D341Med (cell line): ENCODE measurements at regions not wholly inside any gene's neighbourhood (a gene's known extent, or its start where the extent isn't known, plus 50 kb on each side); places are given as distances from the start of the nearest gene placed in this dataset.
A peak's percentile ranks its signal among the peaks of the same experiment; 100 is the strongest.
"Not testable (repeated sequence)": the region's sequence is repeated elsewhere in the genome, so short reads cannot be mapped to it uniquely, and the experiment has no call there.

ENCODE experiments used
- DNase-seq: peaks from one replicate; pipeline ENCODE4 v3.0.0; 2012; ENCODE audit warnings: low spot score

DNA sequence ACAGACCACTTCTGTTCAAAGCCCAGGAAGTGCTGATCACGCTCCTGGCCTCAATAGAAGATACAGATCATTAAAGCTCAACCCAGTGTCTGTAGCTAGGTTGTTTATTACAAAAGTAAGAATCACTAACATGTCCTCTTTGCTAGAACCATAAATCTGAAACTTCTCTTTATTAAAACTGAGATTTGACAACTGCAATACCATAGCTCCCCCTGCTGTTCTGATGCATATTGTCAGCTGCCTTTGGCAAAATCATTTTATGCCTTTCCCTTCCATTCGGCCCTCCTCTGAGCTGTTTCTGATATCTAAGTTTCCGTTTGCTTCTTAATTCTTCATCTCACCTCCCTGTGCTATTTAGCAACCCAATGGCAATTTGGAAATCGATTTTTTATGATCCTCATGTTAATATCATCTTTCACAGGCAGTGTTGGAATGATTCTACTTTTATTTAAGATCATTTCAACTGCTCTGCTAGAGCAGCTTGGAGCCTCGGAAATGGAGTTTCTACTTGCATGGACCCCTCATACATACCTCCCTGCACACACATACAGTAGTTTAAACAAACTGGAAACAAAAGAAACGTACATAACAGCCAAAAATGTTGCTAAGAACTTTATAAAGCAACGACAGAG lies 998.8 kb downstream of the MAT2B start:
- DNase-seq = peak; percentile 48

DNA sequence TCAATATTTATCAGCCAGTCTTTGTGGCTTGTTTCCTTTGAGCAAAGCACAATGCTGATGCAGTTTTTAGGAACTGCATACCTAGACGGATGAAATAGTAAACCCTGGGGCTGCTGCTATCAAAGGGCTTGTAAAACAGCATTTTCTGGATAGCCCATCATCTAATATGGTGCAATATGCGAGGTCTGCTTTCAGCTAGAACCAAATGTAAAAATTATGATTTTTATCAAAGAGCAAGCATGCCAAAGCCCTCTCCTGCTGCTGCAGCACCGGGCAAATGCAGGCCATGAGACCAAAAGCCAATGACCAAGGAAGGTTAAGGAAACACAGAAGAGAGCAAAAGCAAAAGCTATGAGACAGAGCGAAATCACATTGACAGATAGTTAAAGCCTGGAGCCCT lies 1000.4 kb downstream of the MAT2B start:
- no peak for DNase-seq

DNA sequence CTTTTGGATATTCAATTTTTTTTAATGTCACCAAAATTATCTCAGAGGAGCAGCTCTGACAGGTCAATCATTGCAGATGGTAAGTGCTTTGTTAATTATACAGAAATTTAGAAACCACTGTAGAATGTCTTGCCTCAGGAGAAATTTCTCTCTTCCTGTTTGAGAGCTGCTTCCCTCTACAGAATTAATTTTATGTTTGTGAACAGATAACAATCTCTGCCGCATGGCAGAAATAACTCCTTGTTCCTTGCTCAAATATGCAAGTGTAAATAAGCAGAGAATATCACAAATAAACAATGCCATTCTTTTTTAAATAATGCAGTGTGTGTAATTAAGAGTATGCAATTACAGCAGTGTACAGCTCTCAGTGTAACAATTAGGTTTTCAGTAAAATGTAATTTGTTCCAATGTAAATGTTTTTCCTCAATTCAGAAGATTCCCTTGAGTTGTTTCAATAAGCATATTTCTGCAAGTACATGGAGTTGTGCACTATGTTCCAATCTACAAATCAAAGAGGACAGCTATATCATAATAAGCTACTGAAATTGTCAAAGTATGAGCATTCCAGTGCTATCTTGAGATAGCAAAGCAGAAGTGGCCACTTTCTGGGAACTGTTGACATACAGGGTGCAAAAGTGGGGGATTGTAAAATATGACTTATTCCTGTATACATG lies 1012.8 kb downstream of the MAT2B start:
- no peak for DNase-seq

DNA sequence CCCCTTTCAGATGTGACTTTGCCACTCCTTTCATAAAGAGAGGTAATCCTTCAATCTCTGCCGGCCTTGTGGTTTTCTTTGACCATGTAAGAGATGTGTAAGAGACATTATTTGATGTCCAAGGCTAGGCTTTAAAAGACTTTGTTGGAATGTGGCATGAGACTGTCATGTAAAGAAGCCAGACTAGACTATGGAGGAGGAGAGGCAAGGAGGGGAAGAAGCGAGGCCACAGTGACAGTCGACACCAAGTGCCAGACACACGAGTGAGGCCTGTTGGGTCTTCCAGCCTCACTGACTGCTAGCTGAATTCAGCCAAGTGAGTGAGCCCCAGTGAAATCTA lies 1013.3 kb downstream of the MAT2B start:
- DNase-seq = no peak

DNA sequence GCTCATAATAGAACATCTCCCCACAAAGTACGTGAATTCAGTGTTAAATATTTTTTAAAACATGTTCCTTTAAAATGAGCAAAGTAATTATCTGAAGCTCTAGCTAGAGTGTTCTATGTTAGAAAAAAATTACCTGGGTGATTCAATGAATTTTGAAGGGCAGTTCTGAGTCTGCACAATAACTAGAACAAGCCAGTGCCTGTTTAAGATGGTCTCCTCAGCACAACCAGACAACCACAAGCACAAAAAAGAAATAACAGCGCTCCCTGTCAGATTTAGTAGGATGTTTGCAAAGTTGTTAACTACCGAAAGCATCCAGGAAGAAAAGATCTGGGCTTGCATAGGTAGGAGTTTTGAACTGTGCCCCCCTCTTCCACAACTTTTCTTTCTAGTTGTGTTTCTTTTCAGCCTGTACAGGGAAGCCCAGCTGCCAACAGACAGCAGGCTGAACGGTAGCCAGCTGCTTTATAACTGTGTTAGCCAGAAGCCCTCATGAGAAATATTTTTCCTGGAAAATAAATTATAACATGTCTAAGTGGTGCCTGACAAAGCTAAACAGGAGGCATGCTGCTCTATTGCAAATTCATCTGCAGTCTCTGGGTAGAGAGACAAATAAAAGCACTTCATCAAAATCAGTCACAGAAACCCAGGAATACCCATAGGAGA lies 1026.9 kb downstream of the MAT2B start:
- DNase-seq = no peak

- DNase-seq = not testable (repeated sequence)
Measured at GRCh38 chr5:164533426-164533825, 1028.0 kb downstream of the MAT2B start.

GRCh38 chr5:164540174-164540573 lies 1034.8 kb downstream of the MAT2B start:
- no peak for DNase-seq

DNA sequence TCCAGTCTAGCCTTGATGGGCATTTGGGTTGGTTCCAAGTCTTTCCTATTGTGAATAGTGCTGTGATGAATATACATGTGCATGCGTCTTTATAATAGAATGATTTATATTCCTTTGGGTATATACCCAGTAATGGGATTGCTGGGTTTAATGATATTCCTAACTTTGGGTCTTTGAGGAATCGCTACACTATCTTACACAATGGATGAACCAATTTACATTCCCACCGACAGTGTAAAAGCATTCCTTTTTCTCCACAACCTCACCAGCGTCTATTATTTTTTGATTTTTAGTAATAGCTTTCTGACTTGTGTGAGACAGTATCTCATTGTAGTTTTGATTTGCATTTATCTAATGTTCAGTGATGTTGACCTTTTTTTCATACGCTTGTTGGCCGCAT lies 1040.1 kb downstream of the MAT2B start:
- no peak for DNase-seq

- DNase-seq = no peak
Measured at GRCh38 chr5:164553851-164554250, 1048.4 kb downstream of the MAT2B start.

GRCh38 chr5:164555809-164556208 lies 1050.4 kb downstream of the MAT2B start:
- no peak for DNase-seq

GRCh38 chr5:164560216-164560615 lies 1054.8 kb downstream of the MAT2B start:
- no peak for DNase-seq

DNA sequence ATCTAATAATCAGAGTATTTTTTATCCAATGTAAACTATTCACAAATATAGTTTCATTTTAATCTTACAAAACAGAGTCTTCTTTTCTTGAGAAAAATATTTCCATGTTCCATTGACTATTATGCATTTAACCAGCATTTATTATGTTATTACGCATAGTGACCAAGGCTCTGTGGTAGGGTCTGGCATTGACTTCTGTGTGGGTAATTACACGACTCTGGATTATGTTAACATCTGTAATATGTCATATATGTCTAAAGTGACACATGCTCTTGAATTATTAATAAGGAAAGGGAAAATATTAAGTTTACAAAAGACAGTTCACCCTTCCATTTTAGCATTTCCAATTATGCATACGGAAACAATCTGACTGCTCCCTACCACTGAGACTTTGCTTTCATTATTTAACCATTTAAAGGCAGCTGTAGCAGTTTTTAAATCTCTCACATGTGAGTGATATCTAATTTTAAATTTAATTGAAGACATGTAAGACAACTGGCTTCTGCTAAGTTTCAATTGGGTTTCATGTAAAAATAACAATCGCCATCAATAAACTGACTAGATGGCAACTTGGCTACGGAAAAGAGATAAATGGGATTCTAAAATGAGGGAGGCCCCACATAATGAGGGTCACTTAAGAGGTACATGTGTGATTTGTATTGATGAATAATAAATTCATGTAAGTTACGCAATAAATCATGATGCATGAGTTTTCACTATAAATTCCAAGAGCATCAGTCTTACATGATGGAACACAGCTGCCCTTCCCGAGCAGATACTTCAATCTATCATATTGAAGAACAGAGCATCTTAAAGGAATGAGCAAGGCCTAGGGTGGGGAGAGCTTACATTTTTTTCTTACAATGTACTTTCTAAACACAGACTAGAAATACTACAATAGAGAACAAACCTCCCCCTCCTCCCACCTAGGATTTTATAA lies 1056.8 kb downstream of the MAT2B start:
- no peak for DNase-seq

DNA sequence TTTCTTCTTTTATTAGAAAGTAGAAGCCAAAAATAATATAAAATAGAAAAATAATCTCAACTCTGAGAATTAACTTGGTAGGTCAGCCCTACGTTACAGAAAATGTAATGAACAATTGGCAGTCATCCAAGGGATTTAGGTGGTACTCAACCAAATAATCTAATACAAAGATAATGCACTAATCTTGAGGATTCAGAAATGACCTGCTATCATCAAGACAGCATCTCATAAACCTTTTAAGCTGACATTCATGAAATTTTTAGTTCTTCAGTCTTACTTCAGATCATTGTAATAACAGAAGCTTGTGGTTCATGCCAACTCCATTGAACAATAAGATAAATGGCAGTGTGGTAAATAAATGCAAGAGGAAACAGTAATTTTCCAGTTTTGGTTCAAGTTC lies 1058.0 kb downstream of the MAT2B start:
- peak; percentile 5 for DNase-seq

GRCh38 chr5:164573397-164573796 lies 1068.0 kb downstream of the MAT2B start:
- DNase-seq = no peak

GRCh38 chr5:164577201-164577600 lies 1071.8 kb downstream of the MAT2B start:
- no peak for DNase-seq

DNA sequence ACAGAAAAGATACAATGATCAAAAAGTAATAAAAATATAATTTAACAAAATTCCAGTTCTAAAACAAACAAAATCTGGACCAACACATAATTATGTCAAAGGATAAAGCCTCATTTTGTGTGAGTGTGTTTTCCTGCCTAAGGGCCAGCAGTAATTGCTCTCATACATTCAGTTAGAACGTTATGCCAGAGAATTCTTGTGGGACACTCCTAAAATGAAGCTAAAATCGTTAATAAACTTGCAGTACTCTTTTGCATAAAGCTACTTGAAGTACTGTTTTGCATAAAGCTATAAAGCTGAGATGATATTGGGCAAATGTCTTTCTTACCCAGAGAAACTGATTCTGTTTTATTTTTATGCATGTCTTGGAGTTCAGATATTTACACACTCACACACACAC lies 1072.3 kb downstream of the MAT2B start:
- DNase-seq = no peak

- no peak for DNase-seq
Measured at GRCh38 chr5:164578401-164578800, 1073.0 kb downstream of the MAT2B start.

GRCh38 chr5:164578911-164579310 lies 1073.5 kb downstream of the MAT2B start:
- no peak for DNase-seq

GRCh38 chr5:164580155-164580554 lies 1074.7 kb downstream of the MAT2B start:
- DNase-seq = no peak

GRCh38 chr5:164581889-164582288 lies 1076.5 kb downstream of the MAT2B start:
- DNase-seq = peak; percentile 17

DNA sequence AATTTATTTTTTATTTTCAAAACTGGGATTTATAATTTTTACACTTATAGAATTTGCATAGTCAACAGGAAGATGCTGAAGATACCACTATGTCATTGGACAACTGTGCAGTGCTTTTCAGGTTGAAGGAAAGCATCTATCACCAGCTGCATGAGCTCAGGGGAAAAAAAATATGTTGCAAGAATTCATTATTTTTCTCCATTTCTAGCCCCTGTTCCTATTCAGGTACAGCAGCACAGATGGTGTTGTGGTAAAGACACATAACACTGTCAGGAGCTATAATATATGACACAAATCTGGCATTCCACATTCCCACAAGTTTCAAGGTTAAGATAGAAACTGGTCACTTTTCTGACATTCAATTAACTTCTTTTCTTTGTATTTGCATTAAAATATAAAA lies 1088.6 kb downstream of the MAT2B start:
- no peak for DNase-seq

DNA sequence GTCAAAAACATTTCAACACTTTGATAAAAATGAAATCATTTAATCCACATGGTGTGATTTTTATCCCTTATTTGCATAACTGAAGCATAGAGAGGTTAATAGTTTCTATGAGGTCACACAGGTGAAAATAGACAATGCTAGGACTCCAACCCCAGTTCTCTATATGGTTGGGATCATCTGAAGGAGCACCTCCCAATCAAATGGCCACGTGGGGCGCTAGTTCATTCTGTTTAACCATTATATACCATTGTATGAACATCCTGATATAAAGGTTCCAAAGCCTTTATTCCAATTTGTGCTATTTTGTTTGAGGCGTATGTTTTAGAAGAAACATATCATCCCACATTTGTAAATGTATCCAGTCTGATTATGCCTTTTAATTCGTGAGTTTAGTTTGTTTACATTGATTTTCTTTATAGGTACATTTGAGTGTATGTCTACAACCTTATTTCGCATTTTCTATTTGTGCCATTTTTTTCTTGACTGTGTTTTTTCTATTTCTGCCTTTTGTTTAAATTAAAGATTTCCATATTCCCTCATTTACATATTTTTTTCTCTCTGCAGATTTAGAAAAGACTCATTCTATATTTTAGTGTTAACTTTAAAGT lies 1092.0 kb downstream of the MAT2B start:
- peak; percentile 12 for DNase-seq
